Stomach smooth muscle (tissue), 2 donors: ENCODE measurements at regions not wholly inside any gene's neighbourhood (a gene's known extent, or its start where the extent isn't known, plus 50 kb on each side); places are given as distances from the start of the nearest gene placed in this dataset.
"Not testable (repeated sequence)": the region's sequence is repeated elsewhere in the genome, so short reads cannot be mapped to it uniquely, and the experiment has no call there.

Source experiments
- H3K27ac ChIP-seq: one replicate; pipeline ENCODE4 v1.7.0; 2013; ENCODE audit warnings: mild to moderate bottlenecking, low read length, inconsistent platforms
- H3K27me3 ChIP-seq, 2 donors: one replicate each; pipeline ENCODE4 v1.7.0; 2013; ENCODE audit warnings: low read length in 2 of 2; ENCODE audit not compliant: insufficient read depth in 2 of 2, control insufficient read depth in 1 of 2
- H3K36me3 ChIP-seq, 2 donors: one replicate each; pipeline ENCODE4 v1.7.0; 2013; ENCODE audit warnings: low read length in 2 of 2; ENCODE audit not compliant: control insufficient read depth in 2 of 2, insufficient read depth in 2 of 2
- H3K4me1 ChIP-seq: one replicate; pipeline ENCODE4 v1.7.0; 2013; ENCODE audit warnings: low read length; ENCODE audit not compliant: control insufficient read depth, insufficient read depth
- H3K4me3 ChIP-seq, 2 donors: one replicate each; pipeline ENCODE4 v1.7.0; 2013; ENCODE audit warnings: low read length in 2 of 2
- H3K9ac ChIP-seq, 2 donors: one replicate each; pipeline ENCODE4 v1.7.0; 2013; ENCODE audit warnings: low read length in 2 of 2, mild to moderate bottlenecking in 1 of 2
- H3K9me3 ChIP-seq, 2 donors: one replicate each; pipeline ENCODE4 v1.7.0; 2013; ENCODE audit warnings: low read length in 2 of 2; ENCODE audit not compliant: control insufficient read depth in 2 of 2
- donor health status: healthy.
- donor health status: Pancreatic carcinoma.

DNA sequence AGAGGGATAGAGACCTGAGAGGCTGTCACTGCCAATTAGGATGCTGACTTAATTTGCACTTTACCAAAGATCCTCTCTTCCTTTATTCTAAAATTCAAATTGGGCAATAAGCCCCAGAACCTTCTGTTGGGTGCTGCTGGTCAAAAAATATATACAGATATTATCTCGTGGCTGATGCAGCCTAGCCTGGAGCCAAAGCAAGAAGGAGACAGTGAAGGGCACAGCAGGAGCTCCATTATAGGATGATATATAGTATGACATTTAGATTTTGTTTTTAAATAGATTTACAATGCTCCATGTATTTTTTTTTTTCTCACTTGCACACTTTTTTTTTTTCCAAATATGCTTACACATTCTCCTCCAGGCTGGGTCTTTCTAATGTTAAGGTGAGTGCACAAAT lies 579.3 kb downstream of the PIK3C3 start:
- H3K4me3 ChIP-seq = no peak overlapping the region
- no peaks in the 10 kb centered on the region for H3K36me3 ChIP-seq
- peaks cover 2% of the 10 kb centered on the region for H3K4me1 ChIP-seq
- H3K27ac ChIP-seq = no peak overlapping the region
- no peaks in the 10 kb centered on the region for H3K27me3 ChIP-seq
- no peak overlapping the region for H3K9ac ChIP-seq
- no peaks in the 10 kb centered on the region for H3K9me3 ChIP-seq

DNA sequence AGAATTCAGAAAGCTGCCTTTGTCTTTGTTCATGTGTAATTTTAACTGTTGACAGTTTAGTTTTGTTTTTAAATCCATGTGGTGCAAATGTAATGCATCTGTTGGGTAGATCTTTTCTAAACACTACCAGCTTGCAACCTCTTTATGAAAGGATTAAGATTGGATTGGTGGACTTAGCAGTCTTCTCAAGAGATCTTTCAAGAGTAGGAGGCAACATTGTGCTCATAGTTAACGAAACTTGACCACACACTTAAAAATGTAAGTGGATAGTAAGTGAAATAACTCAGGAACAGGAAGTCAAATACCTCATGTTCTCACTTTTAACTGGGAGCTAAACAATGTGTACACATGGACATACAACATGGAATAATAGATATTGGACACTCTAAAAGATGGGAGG lies 579.0 kb downstream of the RIT2 start:
- Histone ChIP-seq H3K4me3 (no peak overlapping the region), H3K4me1 (peaks cover 2% of the 10 kb centered on the region), H3K9me3 (no peaks in the 10 kb centered on the region), H3K27ac (no peak overlapping the region), H3K9ac (no peak overlapping the region), H3K27me3 (no peaks in the 10 kb centered on the region), H3K36me3 (no peaks in the 10 kb centered on the region)

DNA sequence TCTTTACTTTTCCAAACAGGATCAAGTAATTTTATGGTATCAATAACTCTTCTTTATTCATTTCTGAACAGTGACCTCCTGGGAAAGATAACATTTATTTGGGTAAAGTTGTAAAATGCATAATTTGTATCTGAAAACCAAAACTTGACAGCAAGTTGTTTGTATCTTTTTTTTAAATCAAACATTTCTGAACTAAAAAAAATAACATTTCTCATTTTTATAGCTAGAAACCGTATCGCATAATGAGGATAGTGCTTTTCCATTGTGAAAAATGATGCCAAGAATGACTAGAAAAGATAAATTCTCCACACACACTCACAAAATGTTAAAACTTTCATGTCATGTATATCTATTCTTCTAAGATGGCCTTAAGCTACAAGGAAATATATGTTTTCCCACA lies 578.2 kb downstream of the RIT2 start:
- no peak overlapping the region for H3K4me3 ChIP-seq
- no peak overlapping the region for H3K9ac ChIP-seq
- no peaks in the 10 kb centered on the region for H3K27me3 ChIP-seq
- no peak overlapping the region for H3K27ac ChIP-seq
- peaks cover 2% of the 10 kb centered on the region for H3K4me1 ChIP-seq
- no peaks in the 10 kb centered on the region for H3K9me3 ChIP-seq
- no peaks in the 10 kb centered on the region for H3K36me3 ChIP-seq

DNA sequence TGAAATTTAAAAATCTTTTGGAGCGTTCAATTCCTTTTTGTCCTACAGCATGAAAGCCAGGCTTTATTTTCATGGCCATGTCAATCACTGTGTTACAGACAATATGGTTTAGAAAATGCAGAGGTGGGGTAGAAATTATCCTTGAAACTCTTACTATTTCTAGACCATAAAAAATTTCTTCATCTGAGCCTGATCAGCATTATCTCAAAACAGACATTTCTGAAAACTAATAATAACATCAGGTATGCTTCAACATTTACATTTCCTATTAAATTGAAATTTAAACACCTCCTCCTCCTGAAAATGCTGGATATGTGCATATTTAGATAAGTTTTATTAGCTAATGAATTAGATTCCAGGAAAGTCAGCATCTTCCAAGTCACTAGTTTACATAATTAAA lies 570.6 kb downstream of the RIT2 start:
- Histone ChIP-seq H3K9ac (no peak overlapping the region), H3K4me3 (no peak overlapping the region), H3K27me3 (no peaks in the 10 kb centered on the region), H3K36me3 (no peaks in the 10 kb centered on the region), H3K27ac (no peak overlapping the region), H3K4me1 (no peaks in the 10 kb centered on the region), H3K9me3 (no peaks in the 10 kb centered on the region)

DNA sequence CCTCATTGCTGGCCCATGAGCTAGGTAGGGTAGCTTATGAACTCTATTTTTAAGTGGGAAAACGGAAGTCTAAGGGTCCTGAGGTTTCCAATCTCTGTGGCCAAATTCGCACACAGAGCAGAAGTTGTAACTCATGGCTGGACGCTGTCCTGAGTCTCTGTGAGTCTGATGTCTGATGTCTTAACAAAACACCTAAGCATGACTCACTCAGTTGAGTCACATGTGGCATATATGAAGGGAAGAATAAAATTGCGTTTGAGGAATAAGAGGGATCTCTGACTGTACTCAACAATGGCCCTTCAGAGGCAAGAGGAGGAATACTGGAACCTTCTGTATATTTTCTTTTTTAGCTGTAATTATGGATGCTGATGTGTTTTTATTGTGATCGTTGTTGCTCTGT lies 569.7 kb downstream of the RIT2 start:
- no peaks in the 10 kb centered on the region for H3K27me3 ChIP-seq
- H3K4me3 ChIP-seq = no peak overlapping the region
- no peaks in the 10 kb centered on the region for H3K4me1 ChIP-seq
- no peak overlapping the region for H3K9ac ChIP-seq
- no peaks in the 10 kb centered on the region for H3K9me3 ChIP-seq
- no peak overlapping the region for H3K27ac ChIP-seq
- H3K36me3 ChIP-seq = no peaks in the 10 kb centered on the region

DNA sequence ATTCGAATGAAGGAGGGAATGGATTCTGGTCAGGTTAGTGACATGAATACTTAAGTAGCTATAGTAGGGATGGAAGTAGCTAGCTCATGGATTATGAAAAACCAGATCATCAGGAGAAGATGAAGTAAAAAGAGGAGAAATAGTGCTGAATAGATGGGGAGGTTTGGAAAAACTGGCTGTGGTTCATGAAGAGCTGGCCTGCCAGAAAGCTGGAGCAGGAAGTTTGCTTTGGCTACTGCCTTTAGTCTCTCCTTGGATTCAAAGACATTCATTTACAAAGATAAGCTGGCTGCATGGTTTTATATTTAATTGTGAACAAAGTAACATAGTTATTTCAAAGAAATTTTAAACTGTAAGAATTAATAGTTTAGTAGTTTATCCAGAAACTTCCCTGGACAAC lies 567.0 kb downstream of the RIT2 start:
- Histone ChIP-seq H3K36me3 (no peaks in the 10 kb centered on the region), H3K9me3 (no peaks in the 10 kb centered on the region), H3K9ac (no peak overlapping the region), H3K4me3 (no peak overlapping the region), H3K27me3 (no peaks in the 10 kb centered on the region), H3K4me1 (no peaks in the 10 kb centered on the region), H3K27ac (no peak overlapping the region)

DNA sequence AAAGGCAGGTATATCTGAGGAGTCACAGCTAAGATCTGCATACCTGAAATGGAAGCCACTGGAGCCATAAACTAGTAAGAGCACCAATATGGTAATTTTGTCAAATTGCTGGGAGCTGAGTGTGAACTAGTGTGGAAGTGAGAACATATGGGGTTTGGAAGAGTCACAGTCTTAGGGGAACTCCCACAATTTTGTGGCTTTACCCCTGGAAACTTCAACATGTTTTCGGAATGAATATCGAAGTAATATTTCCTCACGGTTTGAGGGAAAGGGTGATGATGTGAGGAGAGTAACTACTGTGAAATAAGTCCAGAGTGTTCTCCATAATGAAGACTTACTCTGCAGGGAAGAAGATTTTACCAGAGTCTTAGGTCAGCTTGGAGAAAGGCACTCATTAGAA lies 565.9 kb downstream of the RIT2 start:
- Histone ChIP-seq H3K4me1 (no peaks in the 10 kb centered on the region), H3K4me3 (no peak overlapping the region), H3K36me3 (no peaks in the 10 kb centered on the region), H3K27ac (no peak overlapping the region), H3K9me3 (no peaks in the 10 kb centered on the region), H3K9ac (no peak overlapping the region), H3K27me3 (no peaks in the 10 kb centered on the region)

DNA sequence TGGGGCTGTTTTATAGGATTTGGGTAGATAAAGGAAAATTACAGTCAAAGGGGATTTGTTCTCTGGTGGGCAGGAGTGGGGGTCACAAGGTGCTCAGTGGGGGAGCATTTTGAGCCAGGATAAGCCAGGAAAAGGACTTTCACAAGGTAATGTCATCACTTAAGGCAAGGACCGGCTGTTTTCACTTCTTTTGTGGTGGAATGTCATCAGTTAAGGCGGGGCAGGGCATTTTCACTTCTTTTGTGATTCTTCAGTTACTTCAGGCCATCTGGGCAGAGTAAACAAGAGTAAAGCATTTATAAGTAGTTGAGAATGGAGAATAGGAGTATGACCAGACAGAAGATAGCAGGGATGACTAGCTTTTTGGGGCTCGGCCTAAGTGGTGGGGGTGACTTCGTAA lies 562.9 kb downstream of the RIT2 start:
- not testable (repeated sequence) for H3K4me3 ChIP-seq, H3K9me3 ChIP-seq, H3K9ac ChIP-seq, H3K4me1 ChIP-seq, H3K27ac ChIP-seq, H3K27me3 ChIP-seq, H3K36me3 ChIP-seq

DNA sequence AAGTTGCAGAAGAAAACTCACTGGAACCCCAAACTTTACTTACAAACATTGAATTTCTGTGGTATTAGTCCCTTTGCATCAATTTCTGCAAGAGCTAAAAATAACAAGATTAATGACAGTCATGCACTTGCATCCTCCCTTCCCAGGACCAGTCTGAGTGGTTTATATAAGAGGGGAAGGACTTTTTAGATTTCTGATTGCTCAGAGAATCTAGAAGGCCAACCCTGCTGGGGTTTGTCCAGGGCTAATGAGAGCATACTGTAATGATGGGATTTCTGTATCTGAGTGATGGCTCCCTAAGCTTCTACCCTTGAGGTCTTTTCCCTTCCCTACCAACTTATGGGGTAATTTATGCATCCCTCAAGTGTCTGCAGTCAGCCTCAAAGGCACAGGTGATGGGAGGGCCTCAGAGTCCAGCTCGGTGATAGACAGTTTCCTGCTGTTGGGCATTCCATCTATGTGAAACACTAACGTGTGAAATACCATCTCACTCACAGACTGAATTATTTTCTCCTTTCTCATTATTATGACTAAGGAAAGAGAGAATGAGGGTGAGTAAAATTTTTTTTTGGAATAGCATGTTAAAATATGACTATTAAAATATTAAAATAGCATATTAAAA lies 556.3 kb downstream of the RIT2 start:
- Histone ChIP-seq H3K27me3 (no peaks in the 10 kb centered on the region), H3K9ac (no peak overlapping the region), H3K9me3 (no peaks in the 10 kb centered on the region), H3K27ac (no peak overlapping the region), H3K4me3 (no peak overlapping the region), H3K36me3 (no peaks in the 10 kb centered on the region), H3K4me1 (no peaks in the 10 kb centered on the region)

DNA sequence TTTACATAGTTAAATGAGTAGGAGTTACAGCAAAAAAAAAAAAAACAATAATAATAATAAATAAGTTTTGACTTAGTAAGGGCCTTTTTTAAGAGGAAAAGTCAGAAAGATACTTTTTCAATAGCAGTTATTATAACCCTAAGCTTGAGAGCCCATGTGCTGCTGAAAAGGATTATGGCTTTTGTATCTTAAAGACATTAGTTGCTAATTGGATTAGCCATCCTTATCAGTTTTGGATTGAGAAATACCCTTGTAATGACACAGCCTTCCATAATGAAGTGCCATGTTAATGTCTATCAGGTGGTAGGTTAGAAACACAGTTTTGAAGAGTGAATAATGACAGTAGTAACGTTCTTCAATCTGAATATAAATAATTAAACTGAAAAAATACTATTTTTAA lies 554.0 kb downstream of the RIT2 start:
- Histone ChIP-seq H3K9me3 (no peaks in the 10 kb centered on the region), H3K36me3 (no peaks in the 10 kb centered on the region), H3K27me3 (no peaks in the 10 kb centered on the region), H3K9ac (no peak overlapping the region), H3K4me1 (no peaks in the 10 kb centered on the region), H3K4me3 (no peak overlapping the region), H3K27ac (no peak overlapping the region)

DNA sequence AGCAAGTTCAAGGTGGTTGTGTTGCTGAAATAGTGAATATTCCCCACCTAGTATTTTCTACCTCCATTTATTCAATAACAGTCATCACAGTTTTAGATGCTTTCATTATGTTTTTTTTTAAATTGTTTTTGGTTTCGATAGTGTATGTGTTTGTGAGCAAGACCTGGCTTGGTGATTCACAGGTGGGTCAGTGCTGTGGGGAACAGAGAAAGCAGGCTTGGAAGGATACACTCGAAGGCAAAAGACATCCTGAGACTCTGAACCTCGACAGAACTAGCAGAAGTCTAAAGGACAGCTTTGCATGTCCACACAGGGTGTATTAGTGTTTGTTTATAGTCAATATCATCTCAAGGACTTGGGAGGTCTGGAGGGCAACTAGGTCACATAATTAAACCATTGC lies 551.5 kb downstream of the RIT2 start:
- Histone ChIP-seq H3K4me1 (no peaks in the 10 kb centered on the region), H3K27me3 (no peaks in the 10 kb centered on the region), H3K9me3 (no peaks in the 10 kb centered on the region), H3K36me3 (no peaks in the 10 kb centered on the region), H3K9ac (no peak overlapping the region), H3K27ac (no peak overlapping the region), H3K4me3 (no peak overlapping the region)
